PFSK-1 (cell line): ENCODE measurements at regions not wholly inside any gene's neighbourhood (a gene's known extent, or its start where the extent isn't known, plus 50 kb on each side); places are given as distances from the start of the nearest gene placed in this dataset.

Source experiments
- FOXP2 ChIP-seq: optimal IDR thresholded peaks from 2 replicates; pipeline ENCODE3; 2011; ENCODE audit warnings: borderline replicate concordance, control low read depth, inconsistent platforms; ENCODE audit not compliant: insufficient read depth; ENCODE audit errors: extremely low read length, extremely low read depth
- POLR2AphosphoS5 ChIP-seq: IDR thresholded peaks from 2 replicates; pipeline ENCODE4 v1.6.1; 2012; ENCODE audit warnings: low read depth, mild to moderate bottlenecking, control low read depth, low read length, moderate library complexity
- REST ChIP-seq, 2 experiments: IDR thresholded peaks; 2 replicates each; pipeline versions ENCODE4 v1.6.1 to v1.8.0; 2011 to 2012; ENCODE audit warnings: low read depth in 2 of 2, low read length in 2 of 2, control low read depth in 1 of 2, inconsistent platforms in 1 of 2, mild to moderate bottlenecking in 1 of 2, moderate library complexity in 1 of 2; ENCODE audit not compliant: insufficient read depth in 1 of 2
- SIN3A ChIP-seq: IDR thresholded peaks from 2 replicates; pipeline ENCODE4 v1.6.1; 2012; ENCODE audit warnings: mild to moderate bottlenecking, low read length, moderate library complexity, borderline replicate concordance; ENCODE audit not compliant: insufficient read depth
- TAF1 ChIP-seq: IDR thresholded peaks from 2 replicates; pipeline ENCODE4 v1.6.1; 2012; ENCODE audit warnings: low read length, control low read depth, borderline replicate concordance; ENCODE audit not compliant: insufficient read depth

DNA sequence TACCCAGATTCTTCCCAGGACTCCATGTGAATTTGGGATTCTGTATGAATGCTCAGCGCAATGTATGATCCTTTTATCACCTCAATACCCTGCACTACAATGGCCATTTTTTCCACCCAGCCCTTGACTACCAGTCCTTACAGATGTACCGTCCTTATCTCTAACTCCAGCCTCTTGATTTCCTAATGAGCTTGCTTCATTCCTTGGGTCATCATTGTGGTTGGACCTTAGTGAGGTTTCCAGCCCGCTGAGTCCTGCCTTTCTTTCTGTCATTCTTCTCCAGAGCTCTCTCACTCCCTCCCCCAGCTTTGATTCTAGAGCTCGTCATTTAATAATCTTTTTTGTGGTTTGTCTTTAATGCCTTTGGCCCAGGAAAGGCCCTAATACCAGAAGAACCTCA is 438.5 kb downstream of the ZNF536 start:
- TF ChIP-seq SIN3A, result no peak
- TF ChIP-seq FOXP2, result no peak
- no peak for TF ChIP-seq POLR2AphosphoS5
- TF ChIP-seq REST (IDR thresholded peaks at IDR 0.05; ENCODE audit: insufficient read depth in 1 of 2, low read depth in 2 of 2, low read length in 2 of 2), result no peak
- TF ChIP-seq TAF1, result no peak

DNA sequence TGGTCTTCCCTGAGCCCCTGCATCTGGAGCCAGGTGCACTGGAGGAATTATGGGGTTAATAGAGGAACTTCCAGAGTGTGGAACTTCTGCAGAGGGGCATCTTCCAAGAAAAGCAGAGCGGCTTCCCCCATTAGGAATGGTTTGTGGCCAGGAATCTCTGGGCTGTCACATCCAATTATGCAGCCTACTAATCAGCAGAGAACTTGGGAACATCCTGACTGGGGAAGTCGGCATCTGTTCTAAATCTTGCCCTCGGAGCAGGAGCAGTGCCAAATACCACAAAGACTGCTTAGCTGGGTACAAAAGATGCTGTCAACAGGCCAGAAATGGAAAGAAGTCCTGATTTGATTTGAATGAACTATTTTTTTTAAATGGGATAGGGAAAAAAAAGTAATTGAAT is 435.1 kb downstream of the ZNF536 start:
- TF ChIP-seq TAF1, result no peak

GRCh38 chr19:30806311-30806710 is 434.1 kb downstream of the ZNF536 start:
- TF ChIP-seq POLR2AphosphoS5 (no peak), SIN3A (no peak), FOXP2 (no peak)

DNA sequence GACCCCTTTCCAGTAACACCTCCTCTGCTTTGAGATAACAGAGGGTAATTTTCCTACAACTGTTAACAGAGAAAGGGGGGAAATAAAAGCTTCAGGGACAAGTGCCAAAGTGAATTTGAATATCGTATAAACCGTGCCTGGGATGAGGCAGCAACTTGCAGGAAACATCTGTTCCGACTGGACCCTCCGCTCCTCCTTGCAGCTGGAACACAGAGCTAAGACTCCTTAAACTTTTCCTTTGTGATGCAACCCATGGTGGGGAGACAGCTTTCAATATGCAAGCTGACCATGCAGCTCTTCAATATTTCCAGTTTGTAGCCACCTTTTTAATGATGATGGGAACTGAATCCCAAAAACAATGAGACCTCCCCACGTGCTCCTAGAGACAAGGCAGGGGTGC is 432.6 kb downstream of the ZNF536 start:
- TF ChIP-seq POLR2AphosphoS5 (no peak), FOXP2 (no peak), TAF1 (no peak), SIN3A (no peak), REST (IDR thresholded peaks at IDR 0.05; ENCODE audit: insufficient read depth in 1 of 2, low read depth in 2 of 2, low read length in 2 of 2) (no peak)

GRCh38 chr19:30802424-30803013 is 430.3 kb downstream of the ZNF536 start:
- TF ChIP-seq SIN3A (no peak), TAF1 (no peak), FOXP2 (no peak), POLR2AphosphoS5 (no peak), REST (IDR thresholded peaks at IDR 0.05; ENCODE audit: insufficient read depth in 1 of 2, low read depth in 2 of 2, low read length in 2 of 2) (no peak)

DNA sequence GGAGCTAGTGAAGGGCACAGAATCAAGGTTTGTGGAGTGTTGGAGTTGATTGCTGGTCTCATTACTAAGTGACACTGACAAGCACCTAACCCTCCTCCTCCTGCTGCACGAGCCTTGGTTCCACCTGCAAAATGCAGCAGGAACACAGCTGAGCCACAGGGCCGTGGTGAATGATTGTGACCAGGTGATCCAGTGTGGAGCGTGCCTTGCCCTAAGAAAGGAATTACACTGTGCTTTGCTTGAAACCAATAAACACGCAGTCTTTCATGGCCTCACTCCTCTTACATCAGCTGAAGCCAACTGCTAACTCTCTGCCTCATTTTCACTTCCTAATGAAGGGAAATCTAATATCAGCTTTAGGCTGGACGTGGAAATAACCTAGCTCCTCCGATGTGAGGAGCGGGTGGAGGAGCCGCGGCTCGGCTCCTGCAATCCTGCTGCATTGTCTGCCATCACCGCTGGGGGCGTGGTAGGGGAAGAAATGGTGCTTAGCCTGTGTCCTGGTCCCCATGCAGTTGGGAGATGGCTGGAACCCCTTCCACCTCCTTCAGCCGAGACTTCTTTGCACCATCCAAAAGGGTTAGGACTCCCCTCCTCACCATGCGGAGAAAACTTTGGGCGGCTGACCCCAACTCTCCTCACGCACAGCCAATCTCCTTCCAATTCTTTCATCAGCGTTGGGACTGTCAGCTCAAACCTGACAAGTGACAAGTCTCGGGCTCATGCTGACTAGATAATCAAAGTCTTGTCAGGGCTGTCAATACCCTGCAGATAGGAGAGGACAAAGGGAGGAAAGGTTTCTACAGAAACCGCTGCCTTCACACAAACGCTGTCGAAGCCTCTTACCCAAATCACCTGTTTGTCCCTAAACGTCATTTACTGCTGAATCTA is 427.9 kb downstream of the ZNF536 start:
- TF ChIP-seq POLR2AphosphoS5 (no peak), TAF1 (no peak), SIN3A (no peak)
